Left lung (tissue), 4 donors: ENCODE measurements at regions not wholly inside any gene's neighbourhood (a gene's known extent, or its start where the extent isn't known, plus 50 kb on each side); places are given as distances from the start of the nearest gene placed in this dataset.

Experiments
- ATAC-seq: fragments of 200-7000 bp; cut with Tn5 transposase; one replicate; pipeline ENCODE4 v1.9.1; 2020; ENCODE audit warnings: moderate library complexity
- DNase-seq, 4 donors: peaks; one replicate each; pipeline ENCODE4 v3.0.0-alpha.2; 2013 to 2020
- H3K27ac ChIP-seq, 2 donors: fragments of 200-600 bp; sonication (generic) in 1 of 2; one replicate each; pipeline versions ENCODE4 v1.5.0 to v1.8.0; 2020 to 2021
- H3K27me3 ChIP-seq, 2 donors: fragments of 200-600 bp; sonication (generic) in 1 of 2; one replicate each; pipeline versions ENCODE4 v1.5.0 to v1.8.0; 2020 to 2021
- H3K36me3 ChIP-seq, 2 donors: fragments of 200-600 bp; sonication (generic) in 1 of 2; one replicate each; pipeline versions ENCODE4 v1.5.0 to v1.8.0; 2020 to 2021
- H3K4me1 ChIP-seq, 2 donors: fragments of 200-600 bp; one replicate each; pipeline ENCODE4 v1.8.0; 2021
- H3K4me3 ChIP-seq, 2 donors: fragments of 200-600 bp; sonication (generic) in 1 of 2; one replicate each; pipeline versions ENCODE4 v1.5.0 to v1.8.0; 2020 to 2021; ENCODE audit warnings: mild to moderate bottlenecking in 1 of 2
- H3K9me3 ChIP-seq, 2 donors: fragments of 200-600 bp; sonication (generic) in 1 of 2; one replicate each; pipeline versions ENCODE4 v1.5.0 to v1.8.0; 2020 to 2021
- intact Hi-C, 2 donors: fragments of 100-400 bp; cut with DNase I; formaldehyde crosslinking; loops; one replicate each; pipeline versions ENCODE4 v1.11.2 to v1.14.2; 2022
- TF ChIP-seq, protein P1 (sequence below), 2 donors: fragments of 200-600 bp; sonication (generic) in 1 of 2; IDR thresholded peaks; one replicate each; pipeline versions ENCODE4 v1.5.0 to v1.8.0; 2021; ENCODE audit warnings: antibody characterized with exemption in 2 of 2
- donor health status: DM: no; HTN: yes; CAD: no.
- donor health status: DM: no; HTN: no; CAD: no.

DNA sequence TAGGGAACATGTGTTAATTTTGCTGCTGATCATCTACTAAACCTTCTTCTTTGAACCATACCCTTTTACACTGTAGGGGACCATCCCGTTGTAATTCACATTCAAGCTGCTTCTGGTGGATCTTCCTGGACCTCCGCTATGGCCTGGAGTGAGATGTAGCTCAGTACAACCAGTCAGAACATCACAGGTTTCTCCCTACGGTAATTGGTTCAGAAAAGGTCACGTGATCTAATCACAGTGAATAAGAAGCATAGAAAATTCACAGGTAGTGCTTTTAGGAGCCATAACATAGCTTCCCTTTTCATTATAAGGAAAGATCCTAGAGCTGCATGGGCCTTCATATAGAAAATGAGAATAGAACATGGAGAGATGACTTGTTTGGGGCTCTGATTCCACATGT, 320.8 kb upstream of the PDZRN3 start:
- no peaks in the 10 kb centered on the region for H3K36me3 ChIP-seq
- peaks cover 0 to 2% of the 10 kb centered on the region in 2 donors for H3K9me3 ChIP-seq
- ATAC-seq, result no peak
- H3K4me1 ChIP-seq, result no peaks in the 10 kb centered on the region
- intact Hi-C loops, result no loop called here
- H3K27ac ChIP-seq, result no peak overlapping the region
- H3K4me3 ChIP-seq, result no peak overlapping the region
- TF ChIP-seq, protein P1, sequence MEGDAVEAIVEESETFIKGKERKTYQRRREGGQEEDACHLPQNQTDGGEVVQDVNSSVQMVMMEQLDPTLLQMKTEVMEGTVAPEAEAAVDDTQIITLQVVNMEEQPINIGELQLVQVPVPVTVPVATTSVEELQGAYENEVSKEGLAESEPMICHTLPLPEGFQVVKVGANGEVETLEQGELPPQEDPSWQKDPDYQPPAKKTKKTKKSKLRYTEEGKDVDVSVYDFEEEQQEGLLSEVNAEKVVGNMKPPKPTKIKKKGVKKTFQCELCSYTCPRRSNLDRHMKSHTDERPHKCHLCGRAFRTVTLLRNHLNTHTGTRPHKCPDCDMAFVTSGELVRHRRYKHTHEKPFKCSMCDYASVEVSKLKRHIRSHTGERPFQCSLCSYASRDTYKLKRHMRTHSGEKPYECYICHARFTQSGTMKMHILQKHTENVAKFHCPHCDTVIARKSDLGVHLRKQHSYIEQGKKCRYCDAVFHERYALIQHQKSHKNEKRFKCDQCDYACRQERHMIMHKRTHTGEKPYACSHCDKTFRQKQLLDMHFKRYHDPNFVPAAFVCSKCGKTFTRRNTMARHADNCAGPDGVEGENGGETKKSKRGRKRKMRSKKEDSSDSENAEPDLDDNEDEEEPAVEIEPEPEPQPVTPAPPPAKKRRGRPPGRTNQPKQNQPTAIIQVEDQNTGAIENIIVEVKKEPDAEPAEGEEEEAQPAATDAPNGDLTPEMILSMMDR (IDR thresholded peaks at IDR 0.05), result no peak
- DNase-seq, result no peak
- no peaks in the 10 kb centered on the region for H3K27me3 ChIP-seq

DNA sequence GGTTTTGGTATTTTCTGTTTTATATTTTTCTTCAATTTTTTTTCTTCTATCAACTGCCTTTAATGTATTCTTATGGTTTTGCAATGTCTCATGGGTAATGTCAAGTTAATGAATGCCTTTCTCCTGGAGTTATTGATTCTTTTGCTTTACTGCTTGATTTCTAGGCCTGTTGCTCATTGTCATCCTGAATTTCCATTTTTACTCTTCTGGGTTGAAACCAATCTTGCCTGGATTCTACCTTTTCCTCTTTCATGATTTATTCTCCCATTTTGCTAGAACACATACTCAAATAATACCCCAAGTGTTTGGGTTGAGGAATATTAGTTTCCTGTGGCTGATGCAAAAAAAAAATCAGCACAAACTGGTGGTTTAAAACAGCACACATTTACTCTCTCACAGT, 315.2 kb upstream of the PDZRN3 start:
- no peak overlapping the region for H3K4me3 ChIP-seq
- intact Hi-C loops, result no loop called here
- no peaks in the 10 kb centered on the region for H3K36me3 ChIP-seq
- TF ChIP-seq, protein P1 (IDR thresholded peaks at IDR 0.05), result no peak
- peaks cover 0 to 2% of the 10 kb centered on the region in 2 donors for H3K9me3 ChIP-seq
- no peak overlapping the region for H3K27ac ChIP-seq
- no peak for ATAC-seq
- H3K27me3 ChIP-seq, result no peaks in the 10 kb centered on the region
- H3K4me1 ChIP-seq, result no peaks in the 10 kb centered on the region
- DNase-seq, result no peak

DNA sequence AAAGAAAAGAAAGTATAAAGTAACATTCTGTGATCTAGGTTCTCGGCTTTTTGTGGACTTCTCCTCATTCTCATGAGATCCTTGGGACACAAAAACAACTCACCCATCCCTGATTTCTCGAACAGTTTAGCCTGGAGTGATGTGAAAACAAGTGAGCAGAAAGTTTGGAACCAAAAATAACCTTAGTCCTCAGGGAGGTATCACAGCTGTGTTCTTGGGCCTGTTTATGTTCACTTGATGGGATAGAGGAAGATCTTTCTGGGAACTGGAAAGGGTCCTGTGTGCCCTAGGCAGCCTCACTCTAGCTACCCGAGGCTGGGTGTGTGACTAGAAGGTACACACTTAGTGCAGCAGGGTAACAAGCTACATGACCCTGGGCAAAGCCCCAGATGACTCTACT, 308.8 kb upstream of the PDZRN3 start:
- ATAC-seq, result no peak
- intact Hi-C loops, result no loop called here

GRCh38 chr3:73927203-73927570, 302.4 kb upstream of the PDZRN3 start:
- intact Hi-C loops, result no loop called here
- no peaks in the 10 kb centered on the region for H3K36me3 ChIP-seq
- no peak overlapping the region for H3K4me3 ChIP-seq
- no peak for ATAC-seq
- no peak overlapping the region for H3K27ac ChIP-seq
- no peaks in the 10 kb centered on the region for H3K4me1 ChIP-seq
- TF ChIP-seq, protein P1 (IDR thresholded peaks at IDR 0.05), result no peak
- no peak for DNase-seq
- H3K27me3 ChIP-seq, result no peaks in the 10 kb centered on the region
- H3K9me3 ChIP-seq, result no peaks in the 10 kb centered on the region

More for the DNA sequence above, 308.8 kb upstream of the PDZRN3 start:
- H3K4me1 ChIP-seq, result no peaks in the 10 kb centered on the region
- no peak for DNase-seq
- H3K27ac ChIP-seq, result no peak overlapping the region
- TF ChIP-seq, protein P1 (IDR thresholded peaks at IDR 0.05), result no peak
- no peaks in the 10 kb centered on the region for H3K27me3 ChIP-seq
- H3K4me3 ChIP-seq, result no peak overlapping the region
- H3K9me3 ChIP-seq, result no peaks in the 10 kb centered on the region
- no peaks in the 10 kb centered on the region for H3K36me3 ChIP-seq

DNA sequence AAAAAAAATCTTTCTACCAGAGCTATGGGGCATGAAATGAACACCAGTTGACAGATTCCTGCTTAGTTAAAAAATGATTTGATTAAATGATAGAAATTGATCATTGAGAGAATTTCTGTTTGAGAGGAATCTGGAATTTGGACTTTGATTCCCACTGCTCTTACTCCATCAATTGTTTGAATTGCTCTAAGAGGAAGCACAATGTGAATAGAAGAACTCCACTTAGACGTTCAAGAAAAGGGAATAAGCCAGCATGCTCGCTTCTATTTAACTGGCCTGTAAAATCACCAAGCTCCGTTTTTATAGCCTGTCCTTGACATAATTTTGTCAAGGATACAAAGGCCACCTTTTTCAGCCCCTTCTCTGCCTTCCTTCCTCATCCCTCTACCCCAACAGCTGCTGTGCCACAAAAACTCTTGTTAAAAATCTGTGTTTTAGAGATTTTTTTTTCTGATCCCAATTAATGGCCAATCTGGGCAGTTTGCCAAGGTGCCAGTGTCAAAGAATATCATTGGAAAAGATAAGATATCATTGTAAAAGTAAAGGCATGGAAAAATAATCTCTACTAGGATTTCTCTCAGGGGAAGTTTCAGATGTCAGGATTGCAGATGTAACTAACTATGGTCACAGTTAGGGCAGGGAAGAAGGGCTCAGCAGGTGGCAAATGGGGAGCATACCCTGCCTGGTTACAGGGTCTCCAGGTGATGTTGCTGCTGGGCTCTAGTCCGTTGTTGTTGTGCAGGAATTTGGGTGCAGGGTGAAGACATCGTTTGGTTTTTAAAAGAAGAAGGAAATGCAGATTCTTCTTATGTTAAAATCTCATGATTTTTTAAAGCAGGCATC, 301.8 kb upstream of the PDZRN3 start:
- Histone ChIP-seq H3K4me1 (no peaks in the 10 kb centered on the region), H3K4me3 (no peak overlapping the region), H3K36me3 (no peaks in the 10 kb centered on the region), H3K9me3 (peaks cover 0 to 5% of the 10 kb centered on the region in 2 donors), H3K27ac (no peak overlapping the region), H3K27me3 (no peaks in the 10 kb centered on the region)
- intact Hi-C loops, result no loop called here
- TF ChIP-seq, protein P1 (IDR thresholded peaks at IDR 0.05), result no peak
- DNase-seq (no peak), ATAC-seq (no peak)
